Esophagus squamous epithelium (tissue), 5 donors: ENCODE measurements at regions not wholly inside any gene's neighbourhood (a gene's known extent, or its start where the extent isn't known, plus 50 kb on each side); places are given as distances from the start of the nearest gene placed in this dataset.

Experiments
- DNase-seq: peaks from one replicate; lab custom pipeline; 2025; lab: John Stamatoyannopoulos, UW
- H3K27ac ChIP-seq, 4 donors: fragments of 200-600 bp; sonication (generic); one replicate each; pipeline ENCODE4 v1.5.1; 2016 to 2019; ENCODE audit warnings: mild to moderate bottlenecking in 1 of 4
- H3K27me3 ChIP-seq, 4 donors: fragments of 200-600 bp; sonication (generic); 1 replicate in 3 of 4; 2 replicates in 1 of 4; pipeline versions ENCODE4 v1.5.1 to v1.6.0; 2017 to 2021; ENCODE audit warnings: antibody characterized with exemption in 1 of 4
- H3K36me3 ChIP-seq, 3 donors: fragments of 200-600 bp; sonication (generic); one replicate each; pipeline ENCODE4 v1.5.1; 2016 to 2019
- H3K4me1 ChIP-seq, 3 donors: fragments of 200-600 bp; sonication (generic); one replicate each; pipeline ENCODE4 v1.5.1; 2017 to 2019
- H3K4me3 ChIP-seq, 4 donors: fragments of 200-600 bp; sonication (generic); 1 replicate in 3 of 4; 2 replicates in 1 of 4; pipeline ENCODE4 v1.5.1; 2016 to 2019; ENCODE audit warnings: mild to moderate bottlenecking in 2 of 4, moderate library complexity in 1 of 4
- H3K9me3 ChIP-seq, 3 donors: fragments of 200-600 bp; sonication (generic); one replicate each; pipeline ENCODE4 v1.5.1; 2016 to 2019
- POLR2A ChIP-seq, 4 donors: fragments of 450-650 bp; IDR thresholded peaks; one replicate each; pipeline ENCODE4 v1.6.1; 2017; ENCODE audit warnings: antibody characterized with exemption in 4 of 4, mild to moderate bottlenecking in 4 of 4, moderate library complexity in 3 of 4
- WGBS, 2 donors: methylation state at CpG; one replicate each; pipeline ENCODE4 v1.1.5; 2018; 5-methylcytosine and 5-hydroxymethylcytosine counted together
- intact Hi-C: fragments of 100-400 bp; cut with DNase I; formaldehyde crosslinking; loops from one replicate; pipeline ENCODE4 v1.15.0; 2022
- TF ChIP-seq, protein P1 (sequence below), 6 experiments: fragments of 450-650 bp in 4 of 6; fragments of 200-600 bp in 2 of 6; sonication (generic) in 2 of 6; IDR thresholded peaks; one replicate each; pipeline ENCODE4 v1.5.1; 2016 to 2019; ENCODE audit warnings: antibody characterized with exemption in 6 of 6, mild to moderate bottlenecking in 4 of 6, moderate library complexity in 4 of 6
- donor health status: DM: yes; HTN: yes; CAD: no.

- DNase-seq: no peak
- Histone ChIP-seq H3K36me3 (no peaks in the 10 kb centered on the region), H3K4me3 (no peak overlapping the region), H3K9me3 (no peaks in the 10 kb centered on the region), H3K27ac (no peak overlapping the region), H3K27me3 (no peaks in the 10 kb centered on the region), H3K4me1 (no peaks in the 10 kb centered on the region)
- intact Hi-C loops: no loop called here
- TF ChIP-seq, protein P1, sequence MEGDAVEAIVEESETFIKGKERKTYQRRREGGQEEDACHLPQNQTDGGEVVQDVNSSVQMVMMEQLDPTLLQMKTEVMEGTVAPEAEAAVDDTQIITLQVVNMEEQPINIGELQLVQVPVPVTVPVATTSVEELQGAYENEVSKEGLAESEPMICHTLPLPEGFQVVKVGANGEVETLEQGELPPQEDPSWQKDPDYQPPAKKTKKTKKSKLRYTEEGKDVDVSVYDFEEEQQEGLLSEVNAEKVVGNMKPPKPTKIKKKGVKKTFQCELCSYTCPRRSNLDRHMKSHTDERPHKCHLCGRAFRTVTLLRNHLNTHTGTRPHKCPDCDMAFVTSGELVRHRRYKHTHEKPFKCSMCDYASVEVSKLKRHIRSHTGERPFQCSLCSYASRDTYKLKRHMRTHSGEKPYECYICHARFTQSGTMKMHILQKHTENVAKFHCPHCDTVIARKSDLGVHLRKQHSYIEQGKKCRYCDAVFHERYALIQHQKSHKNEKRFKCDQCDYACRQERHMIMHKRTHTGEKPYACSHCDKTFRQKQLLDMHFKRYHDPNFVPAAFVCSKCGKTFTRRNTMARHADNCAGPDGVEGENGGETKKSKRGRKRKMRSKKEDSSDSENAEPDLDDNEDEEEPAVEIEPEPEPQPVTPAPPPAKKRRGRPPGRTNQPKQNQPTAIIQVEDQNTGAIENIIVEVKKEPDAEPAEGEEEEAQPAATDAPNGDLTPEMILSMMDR (IDR thresholded peaks at IDR 0.05): no peak
- TF ChIP-seq POLR2A (IDR thresholded peaks at IDR 0.05): no peak
- 63 to 92% methylated on average over 3 of the region's 3 CpGs for WGBS, 2 donors
Measured at GRCh38 chr18:65459741-65460140, 291.1 kb upstream of the CDH7 start.

DNA sequence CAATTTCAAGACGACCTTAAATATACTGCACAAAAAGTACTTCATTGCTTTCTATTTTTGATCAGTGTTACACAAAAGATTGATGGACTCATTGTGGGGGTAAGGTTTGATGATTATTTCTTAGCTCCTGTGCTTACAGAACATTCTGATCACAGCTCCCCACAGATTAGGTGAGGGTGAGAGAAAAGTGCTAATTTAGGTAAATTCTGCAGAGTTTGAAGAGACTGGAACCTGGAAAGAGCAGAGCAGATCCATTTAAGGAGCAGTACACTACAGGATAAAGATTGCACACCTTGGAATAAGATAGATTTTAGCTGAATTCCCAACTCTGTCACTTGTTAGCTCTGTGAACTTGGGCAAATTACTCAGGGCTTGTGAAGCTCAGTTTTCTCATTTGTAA lies 291.9 kb upstream of the CDH7 start:
- TF ChIP-seq, protein P1 (IDR thresholded peaks at IDR 0.05): no peak
- no peak for TF ChIP-seq POLR2A (IDR thresholded peaks at IDR 0.05)
- Histone ChIP-seq H3K27ac (no peak overlapping the region), H3K27me3 (no peaks in the 10 kb centered on the region), H3K36me3 (no peaks in the 10 kb centered on the region), H3K4me3 (no peak overlapping the region), H3K9me3 (no peaks in the 10 kb centered on the region), H3K4me1 (no peaks in the 10 kb centered on the region)
- 23 to 33% methylated on average over 1 of the region's 1 CpG for WGBS, 2 donors
- DNase-seq: no peak
- intact Hi-C loops: no loop called here

DNA sequence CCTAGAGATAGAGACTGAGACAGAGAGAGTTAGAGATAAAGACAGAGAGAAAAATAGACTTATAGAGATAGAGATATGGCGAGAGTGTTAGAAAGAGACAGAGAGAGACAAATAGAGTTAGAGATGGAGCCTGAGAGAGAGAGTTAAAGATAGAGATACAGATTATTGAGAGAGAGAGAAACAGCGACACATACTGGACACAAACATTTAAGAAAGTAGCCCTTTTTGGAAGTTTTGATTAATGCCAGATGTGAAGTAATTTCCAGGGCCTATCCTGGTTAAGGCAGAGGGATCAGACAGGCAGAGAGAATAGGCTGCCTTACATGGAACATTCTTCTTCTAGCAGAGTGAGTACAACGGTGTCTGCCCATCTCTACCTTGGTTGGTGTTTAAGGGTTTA lies 311.6 kb upstream of the CDH7 start:
- Histone ChIP-seq H3K4me3 (no peak overlapping the region), H3K9me3 (no peaks in the 10 kb centered on the region), H3K4me1 (no peaks in the 10 kb centered on the region), H3K27me3 (no peaks in the 10 kb centered on the region), H3K36me3 (no peaks in the 10 kb centered on the region), H3K27ac (no peak overlapping the region)
- no peak for DNase-seq
- intact Hi-C loops: no loop called here
- WGBS, 2 donors: 51 to 54% methylated on average over 3 of the region's 3 CpGs
- no peak for TF ChIP-seq POLR2A (IDR thresholded peaks at IDR 0.05)
- TF ChIP-seq, protein P1 (IDR thresholded peaks at IDR 0.05): no peak

- Histone ChIP-seq H3K9me3 (no peaks in the 10 kb centered on the region), H3K27ac (no peak overlapping the region), H3K4me1 (no peaks in the 10 kb centered on the region), H3K4me3 (no peak overlapping the region), H3K36me3 (no peaks in the 10 kb centered on the region), H3K27me3 (no peaks in the 10 kb centered on the region)
- no peak for TF ChIP-seq POLR2A (IDR thresholded peaks at IDR 0.05)
- TF ChIP-seq, protein P1 (IDR thresholded peaks at IDR 0.05): no peak
- intact Hi-C loops: no loop called here
- 74 to 79% methylated on average over 4 of the region's 4 CpGs for WGBS, 2 donors
- DNase-seq: no peak
Measured at GRCh38 chr18:65436430-65436829, 314.4 kb upstream of the CDH7 start.

DNA sequence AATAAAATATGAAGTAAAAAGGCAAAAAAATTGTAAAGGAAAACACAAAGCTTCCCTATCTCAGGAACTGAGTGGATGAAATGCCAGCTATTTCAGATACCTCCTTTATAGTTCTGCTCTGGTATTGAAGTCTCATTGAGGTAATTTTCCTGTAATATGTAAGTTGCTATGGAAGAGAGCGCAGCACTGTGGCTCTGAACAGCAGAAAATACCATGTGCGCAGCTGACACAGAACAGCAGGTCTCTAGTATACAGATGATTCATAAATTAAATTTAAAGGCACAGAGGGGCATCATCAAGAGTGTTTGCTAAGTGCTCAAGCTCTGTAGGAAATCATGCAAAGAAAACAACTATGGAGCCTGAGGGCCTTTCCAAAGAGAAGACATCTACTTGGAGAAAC lies 315.3 kb upstream of the CDH7 start:
- no peaks in the 10 kb centered on the region for H3K4me1 ChIP-seq
- H3K9me3 ChIP-seq: no peaks in the 10 kb centered on the region
- no peak overlapping the region for H3K4me3 ChIP-seq
- no peaks in the 10 kb centered on the region for H3K27me3 ChIP-seq
- no peak overlapping the region for H3K27ac ChIP-seq
- no peak for DNase-seq
- WGBS, 2 donors: 86 to 88% methylated on average over 2 of the region's 2 CpGs
- intact Hi-C loops: no loop called here
- no peaks in the 10 kb centered on the region for H3K36me3 ChIP-seq
- no peak for TF ChIP-seq POLR2A (IDR thresholded peaks at IDR 0.05)

DNA sequence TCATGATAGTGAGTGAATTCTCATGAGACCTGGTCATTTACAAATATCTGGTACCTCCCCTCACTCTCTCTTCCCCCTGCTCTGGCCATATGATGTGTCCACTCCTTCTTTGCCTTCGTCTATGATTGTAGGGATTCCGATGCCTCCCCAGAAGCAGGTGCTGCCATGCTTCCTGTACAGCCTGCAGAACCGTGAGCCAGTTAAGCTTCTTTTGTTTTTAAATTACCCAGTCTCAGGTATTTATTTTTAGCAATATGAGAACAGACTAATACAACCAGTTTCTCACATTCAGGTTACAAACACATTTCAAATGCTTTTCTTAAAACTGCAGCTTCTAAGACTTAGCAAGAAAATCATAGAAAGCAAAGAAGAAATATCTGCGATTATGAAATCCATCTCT lies 321.2 kb upstream of the CDH7 start:
- WGBS, 2 donors: 67 to 81% methylated on average over 4 of the region's 4 CpGs

More for the DNA sequence above, 321.2 kb upstream of the CDH7 start:
- H3K27ac ChIP-seq: no peak overlapping the region
- no peaks in the 10 kb centered on the region for H3K9me3 ChIP-seq
- intact Hi-C loops: no loop called here
- no peak for TF ChIP-seq POLR2A (IDR thresholded peaks at IDR 0.05)
- TF ChIP-seq, protein P1 (IDR thresholded peaks at IDR 0.05): no peak
- no peak overlapping the region for H3K4me3 ChIP-seq
- no peaks in the 10 kb centered on the region for H3K36me3 ChIP-seq
- H3K4me1 ChIP-seq: no peaks in the 10 kb centered on the region
- DNase-seq: no peak
- H3K27me3 ChIP-seq: no peaks in the 10 kb centered on the region
